Suppressor macrophage (primary cell): ENCODE measurements at regions not wholly inside any gene's neighbourhood (a gene's known extent, or its start where the extent isn't known, plus 50 kb on each side); places are given as distances from the start of the nearest gene placed in this dataset.
A peak's percentile ranks its signal among the peaks of the same experiment; 100 is the strongest.

Experiments
- DNase-seq, 4 experiments: peaks; one replicate each; pipeline ENCODE4 v3.0.0-alpha.2; 2020 to 2022

GRCh38 chr7:81648716-81649115, 121.1 kb downstream of the HGF start:
- no peak for DNase-seq

- DNase-seq = no peak
These were observed 124.4 kb downstream of the HGF start for GRCh38 chr7:81645435-81645834.

- no peak for DNase-seq
These were observed 128.0 kb downstream of the HGF start for GRCh38 chr7:81641873-81642272.

- DNase-seq = no peak
These were observed 131.6 kb downstream of the HGF start for GRCh38 chr7:81638198-81638597.

- no peak for DNase-seq
These were observed 132.3 kb downstream of the HGF start for GRCh38 chr7:81637534-81637933.

- no peak for DNase-seq
These were observed 137.4 kb downstream of the HGF start for GRCh38 chr7:81632418-81632817.

- DNase-seq = no peak
These were observed 139.2 kb downstream of the HGF start for GRCh38 chr7:81630600-81630999.

GRCh38 chr7:81629702-81630101, 140.1 kb downstream of the HGF start:
- no peak for DNase-seq

- no peak for DNase-seq
These were observed 140.9 kb downstream of the HGF start for GRCh38 chr7:81628951-81629350.

GRCh38 chr7:81627536-81628287, 142.1 kb downstream of the HGF start:
- DNase-seq = no peak

- DNase-seq = no peak
These were observed 143.8 kb downstream of the HGF start for GRCh38 chr7:81626008-81626407.

- no peak for DNase-seq
These were observed 144.9 kb downstream of the HGF start for GRCh38 chr7:81624650-81625631.

- no peak for DNase-seq
These were observed 145.7 kb downstream of the HGF start for GRCh38 chr7:81624021-81624592.

- DNase-seq = no peak
These were observed 146.5 kb downstream of the HGF start for GRCh38 chr7:81623251-81623855.

- no peak for DNase-seq
These were observed 148.0 kb downstream of the HGF start for GRCh38 chr7:81621893-81622292.

GRCh38 chr7:81618396-81619014, 151.3 kb downstream of the HGF start:
- peak in 2 of 4 experiments; percentile 10 to 16 for DNase-seq

- no peak for DNase-seq
These were observed 152.9 kb downstream of the HGF start for GRCh38 chr7:81616951-81617350.

GRCh38 chr7:81611805-81612204, 158.0 kb downstream of the HGF start:
- no peak for DNase-seq

GRCh38 chr7:81611040-81611439, 158.8 kb downstream of the HGF start:
- no peak for DNase-seq

GRCh38 chr7:81608748-81609382, 161.0 kb downstream of the HGF start:
- DNase-seq = no peak

GRCh38 chr7:81607987-81608386, 161.9 kb downstream of the HGF start:
- no peak for DNase-seq
